Stimulated activated CD4-positive, alpha-beta T cell treated with anti-CD3 and anti-CD28 coated beads, Interleukin-12 subunit alpha, Interleukin-12 subunit beta, amount 100 ng/mL, for 4 hours (primary cell): ENCODE measurements at regions not wholly inside any gene's neighbourhood (a gene's known extent, or its start where the extent isn't known, plus 50 kb on each side); places are given as distances from the start of the nearest gene placed in this dataset.

Experiments used
- DNase-seq: peaks from one replicate; pipeline ENCODE4 v3.0.0-alpha.2; 2020

GRCh38 chrX:42725196-42725595 lies 52.8 kb downstream of the PPP1R2C start:
- no peak for DNase-seq

- DNase-seq: no peak
Measured at GRCh38 chrX:42720209-42720608, 57.8 kb downstream of the PPP1R2C start.

GRCh38 chrX:42715701-42716262 lies 62.2 kb downstream of the PPP1R2C start:
- DNase-seq: no peak

GRCh38 chrX:42714981-42715700 lies 62.8 kb downstream of the PPP1R2C start:
- peak; percentile 26 for DNase-seq

- DNase-seq: no peak
Measured at GRCh38 chrX:42710452-42710851, 67.5 kb downstream of the PPP1R2C start.

- no peak for DNase-seq
Measured at GRCh38 chrX:42708222-42708621, 69.7 kb downstream of the PPP1R2C start.

GRCh38 chrX:42707742-42708141 lies 70.2 kb downstream of the PPP1R2C start:
- DNase-seq: no peak

- DNase-seq: no peak
Measured at GRCh38 chrX:42704454-42704853, 73.5 kb downstream of the PPP1R2C start.

GRCh38 chrX:42697544-42697943 lies 80.4 kb downstream of the PPP1R2C start:
- no peak for DNase-seq

GRCh38 chrX:42696536-42697124 lies 81.3 kb downstream of the PPP1R2C start:
- DNase-seq: no peak

GRCh38 chrX:42695800-42696358 lies 82.1 kb downstream of the PPP1R2C start:
- DNase-seq: no peak

GRCh38 chrX:42694260-42694815 lies 83.6 kb downstream of the PPP1R2C start:
- DNase-seq: no peak

- no peak for DNase-seq
Measured at GRCh38 chrX:42691196-42691595, 86.8 kb downstream of the PPP1R2C start.

GRCh38 chrX:42686706-42687105 lies 91.3 kb downstream of the PPP1R2C start:
- no peak for DNase-seq

GRCh38 chrX:42686296-42686695 lies 91.7 kb downstream of the PPP1R2C start:
- no peak for DNase-seq

GRCh38 chrX:42684065-42684464 lies 93.9 kb downstream of the PPP1R2C start:
- DNase-seq: no peak

- no peak for DNase-seq
Measured at GRCh38 chrX:42680666-42681065, 97.3 kb downstream of the PPP1R2C start.

GRCh38 chrX:42678133-42678532 lies 99.8 kb downstream of the PPP1R2C start:
- DNase-seq: no peak

- DNase-seq: no peak
Measured at GRCh38 chrX:42673301-42673810, 104.6 kb downstream of the PPP1R2C start.

GRCh38 chrX:42664680-42665079 lies 113.3 kb downstream of the PPP1R2C start:
- no peak for DNase-seq

GRCh38 chrX:42628471-42628870 lies 149.5 kb downstream of the PPP1R2C start:
- no peak for DNase-seq

GRCh38 chrX:42627891-42628290 lies 150.1 kb downstream of the PPP1R2C start:
- DNase-seq: no peak

GRCh38 chrX:42624524-42624923 lies 153.4 kb downstream of the PPP1R2C start:
- no peak for DNase-seq

- DNase-seq: no peak
Measured at GRCh38 chrX:42619068-42619467, 158.9 kb downstream of the PPP1R2C start.
